Rectal smooth muscle tissue (tissue), 1 donor: ENCODE measurements at regions not wholly inside any gene's neighbourhood (a gene's known extent, or its start where the extent isn't known, plus 50 kb on each side); places are given as distances from the start of the nearest gene placed in this dataset.
"Not testable (repeated sequence)": the region's sequence is repeated elsewhere in the genome, so short reads cannot be mapped to it uniquely, and the experiment has no call there.

Experiments
- H3K27ac ChIP-seq: one replicate; pipeline ENCODE4 v1.7.0; 2013; ENCODE audit warnings: low read depth, low read length, inconsistent platforms
- H3K27me3 ChIP-seq: one replicate; pipeline ENCODE4 v1.7.0; 2013; ENCODE audit warnings: low read length; ENCODE audit not compliant: control insufficient read depth, insufficient read depth
- H3K36me3 ChIP-seq: one replicate; pipeline ENCODE4 v1.7.0; 2013; ENCODE audit warnings: low read length; ENCODE audit not compliant: control insufficient read depth, insufficient read depth
- H3K4me1 ChIP-seq: one replicate; pipeline ENCODE4 v1.7.0; 2013; ENCODE audit warnings: low read length; ENCODE audit not compliant: control insufficient read depth, insufficient read depth
- H3K4me3 ChIP-seq: one replicate; pipeline ENCODE4 v1.7.0; 2013; ENCODE audit warnings: low read length
- H3K9ac ChIP-seq: one replicate; pipeline ENCODE4 v1.7.0; 2013; ENCODE audit warnings: low read length

DNA sequence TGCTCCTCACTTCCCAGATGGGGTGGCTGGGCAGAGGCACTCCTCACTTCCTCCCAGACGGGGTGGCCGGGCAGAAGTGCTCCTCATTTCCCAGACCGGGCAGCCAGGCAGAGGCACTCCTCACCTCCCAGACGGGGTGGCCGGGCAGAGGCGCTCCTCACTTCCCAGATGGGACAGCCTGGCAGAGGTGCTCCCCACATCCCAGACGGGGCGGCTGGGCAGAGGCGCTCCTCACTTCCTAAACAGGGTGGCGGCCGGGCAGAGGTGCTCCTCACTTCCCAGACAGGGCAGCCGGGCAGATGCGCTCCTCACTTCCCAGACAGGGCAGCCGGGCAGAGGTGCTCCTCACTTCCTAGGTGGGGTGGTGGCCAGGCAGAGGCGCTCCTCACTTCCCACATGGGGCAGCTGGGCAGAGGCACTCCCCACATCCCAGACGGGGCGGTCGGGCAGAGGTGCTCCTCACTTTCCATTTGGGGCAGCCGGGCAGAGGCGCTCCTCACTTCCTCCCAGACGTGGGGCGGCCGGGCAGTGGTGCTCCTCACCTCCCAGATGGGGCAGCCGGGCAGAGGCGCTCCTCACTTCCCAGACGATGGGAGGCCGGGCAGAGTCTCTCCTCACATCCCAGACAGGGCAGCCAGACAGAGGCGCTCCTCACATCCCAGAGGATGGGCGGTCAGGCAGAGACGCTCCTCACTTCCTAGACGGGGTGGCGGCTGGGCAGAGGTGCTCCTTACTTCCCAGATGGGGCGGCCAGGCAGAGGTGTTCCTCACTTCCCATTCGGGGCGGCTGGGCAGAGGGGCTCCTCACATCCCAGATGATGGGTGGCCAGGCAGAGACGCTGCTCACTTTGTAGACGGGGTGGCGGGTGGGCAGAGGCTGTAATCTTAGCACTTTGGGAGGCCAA lies 274.5 kb downstream of the LIPI start:
- H3K27me3 ChIP-seq, H3K4me1 ChIP-seq, H3K36me3 ChIP-seq, H3K9ac ChIP-seq, H3K27ac ChIP-seq, H3K4me3 ChIP-seq: not testable (repeated sequence)

DNA sequence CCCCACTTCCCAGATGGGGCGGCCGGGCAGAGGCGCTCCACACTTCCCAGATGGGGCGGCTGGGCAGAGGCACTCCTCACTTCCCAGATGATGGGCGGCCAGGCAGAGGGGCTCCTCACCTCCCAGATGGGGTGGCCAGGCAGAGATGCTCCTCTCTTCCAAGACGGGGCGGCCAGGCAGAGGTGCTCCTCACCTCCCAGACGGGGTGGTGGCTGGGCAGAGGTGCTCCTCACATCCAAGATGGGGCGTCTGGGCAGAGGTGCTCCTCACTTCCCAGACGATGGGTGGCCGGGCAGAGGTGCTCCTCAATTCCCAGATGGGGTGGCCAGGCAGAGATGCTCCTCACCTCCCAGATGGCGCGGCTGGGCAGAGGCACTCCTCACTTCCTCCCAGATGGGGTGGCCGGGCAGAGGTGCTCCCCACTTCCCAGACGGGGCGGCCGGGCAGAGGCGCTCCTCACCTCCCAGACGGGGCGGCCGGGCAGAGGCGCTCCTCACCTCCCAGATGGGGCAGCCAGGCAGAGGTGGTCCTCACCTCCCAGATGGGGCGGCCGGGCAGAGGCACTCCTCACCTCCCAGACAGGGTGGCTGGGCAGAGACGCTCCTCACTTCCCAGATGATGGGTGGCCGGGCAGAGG lies 275.2 kb downstream of the LIPI start:
- not testable (repeated sequence) for H3K36me3 ChIP-seq, H3K27ac ChIP-seq, H3K4me3 ChIP-seq, H3K27me3 ChIP-seq, H3K4me1 ChIP-seq, H3K9ac ChIP-seq

DNA sequence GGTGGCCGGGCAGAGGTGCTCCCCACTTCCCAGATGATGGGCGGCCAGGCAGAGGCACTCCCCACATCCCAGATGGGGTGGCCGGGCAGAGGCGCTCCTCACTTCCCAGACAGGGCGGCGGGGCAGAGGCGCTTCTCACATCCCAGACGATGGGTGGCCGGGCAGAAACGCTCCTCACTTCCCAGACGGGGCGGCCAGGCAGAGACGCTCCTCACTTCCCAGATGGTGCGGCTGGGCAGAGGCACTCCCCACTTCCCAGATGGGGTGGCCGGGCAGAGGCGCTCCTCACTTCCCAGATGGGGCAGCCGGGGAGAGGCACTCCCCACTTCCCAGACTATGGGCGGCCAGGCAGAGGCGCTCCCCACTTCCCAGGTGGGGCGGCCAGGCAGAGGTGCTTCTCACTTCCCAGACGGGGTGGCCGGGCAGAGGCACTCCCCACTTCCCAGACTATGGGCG lies 275.8 kb downstream of the LIPI start:
- not testable (repeated sequence) for H3K27ac ChIP-seq, H3K27me3 ChIP-seq, H3K4me1 ChIP-seq, H3K36me3 ChIP-seq, H3K4me3 ChIP-seq, H3K9ac ChIP-seq

DNA sequence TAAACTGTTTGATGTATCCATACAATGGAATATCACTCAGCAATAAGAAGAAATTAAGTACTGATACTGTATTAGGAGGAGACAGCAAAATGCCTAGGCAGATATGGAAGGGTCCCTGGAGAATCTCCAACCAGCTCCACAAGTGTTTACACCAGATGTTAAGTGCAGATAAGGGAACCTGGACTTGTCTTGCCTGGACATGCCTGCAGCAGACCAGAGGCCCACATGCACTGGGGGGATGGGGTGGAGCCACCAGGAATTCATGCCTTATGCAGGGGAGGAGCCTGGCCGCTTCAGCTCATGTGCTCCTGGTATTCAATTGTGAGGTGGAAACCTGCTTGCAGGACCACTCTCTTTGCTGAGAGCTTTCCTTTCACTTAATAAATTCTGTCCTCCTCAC lies 287.6 kb downstream of the LIPI start:
- not testable (repeated sequence) for H3K36me3 ChIP-seq, H3K4me3 ChIP-seq, H3K27ac ChIP-seq, H3K27me3 ChIP-seq, H3K9ac ChIP-seq, H3K4me1 ChIP-seq

DNA sequence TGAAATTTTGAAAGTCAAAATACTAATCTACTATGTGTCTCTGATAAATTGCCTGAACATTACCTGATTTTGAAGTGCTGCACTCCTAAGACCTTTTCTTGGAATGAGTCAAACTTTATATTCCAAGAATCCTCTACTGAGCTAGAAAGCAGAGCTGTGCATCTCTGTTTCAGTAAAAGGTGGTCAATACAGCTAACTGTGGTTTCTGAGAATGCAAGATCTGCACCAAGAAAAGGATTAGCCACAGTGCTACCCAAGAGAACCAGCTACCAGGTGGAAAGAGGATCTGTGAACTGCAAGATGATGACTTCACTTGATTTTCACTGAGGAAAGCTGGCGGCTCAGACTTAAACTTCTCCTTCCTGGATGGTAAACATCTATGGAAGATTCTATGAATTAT lies 289.3 kb downstream of the LIPI start:
- not testable (repeated sequence) for H3K27ac ChIP-seq, H3K9ac ChIP-seq, H3K4me1 ChIP-seq, H3K27me3 ChIP-seq, H3K36me3 ChIP-seq, H3K4me3 ChIP-seq

DNA sequence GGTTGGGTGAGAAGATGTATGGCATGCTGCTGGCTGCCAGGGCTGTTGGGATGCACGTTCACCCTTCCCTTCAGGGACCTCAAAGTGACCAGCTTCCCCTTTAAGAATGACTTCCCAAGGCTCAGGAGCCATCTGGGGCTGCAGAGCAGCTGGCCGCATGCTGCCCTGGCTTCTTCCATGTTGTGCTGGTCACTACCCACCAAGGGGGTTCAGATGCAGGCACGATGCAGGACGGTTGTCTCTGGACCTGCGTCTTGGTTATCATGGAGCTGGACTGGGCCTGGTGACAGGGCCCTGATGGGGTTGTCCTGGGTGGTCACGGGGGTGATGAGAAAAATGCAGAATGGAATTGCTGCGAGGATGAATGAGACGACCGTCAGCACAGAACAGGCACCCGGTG lies 297.8 kb downstream of the POTED start:
- H3K4me1 ChIP-seq, H3K27ac ChIP-seq, H3K4me3 ChIP-seq, H3K9ac ChIP-seq, H3K36me3 ChIP-seq, H3K27me3 ChIP-seq: not testable (repeated sequence)

DNA sequence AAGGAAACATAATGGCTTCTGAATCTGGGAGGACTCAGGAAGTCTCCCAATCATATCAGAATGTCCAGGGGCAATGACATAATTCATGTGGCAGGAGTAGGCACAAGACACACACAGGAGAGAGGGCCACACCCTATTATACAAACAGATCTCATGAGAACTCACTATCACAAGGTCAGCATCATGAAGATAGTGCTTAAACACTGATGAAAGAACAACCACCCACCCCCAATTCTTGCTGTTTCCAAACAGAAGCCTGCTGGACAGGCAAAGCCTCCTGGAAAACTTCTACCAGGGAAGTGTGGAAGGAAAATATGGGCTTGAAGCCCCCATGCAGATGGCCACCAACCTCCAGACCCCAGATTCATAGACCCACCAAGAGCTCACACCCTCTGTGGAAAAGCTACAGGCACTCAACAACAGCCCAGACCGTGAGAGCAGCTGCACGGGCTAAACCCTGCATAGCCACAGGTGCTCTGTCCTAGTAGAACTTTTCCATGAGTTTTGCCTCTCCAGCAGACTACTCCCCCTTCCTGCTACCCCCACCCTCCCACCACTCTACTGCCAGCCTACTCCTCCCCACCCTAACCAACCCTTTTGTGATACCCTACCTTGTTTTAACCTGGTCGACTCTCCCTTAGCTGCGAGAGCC lies 287.1 kb downstream of the POTED start:
- H3K36me3 ChIP-seq, H3K4me3 ChIP-seq: not testable (repeated sequence)

DNA sequence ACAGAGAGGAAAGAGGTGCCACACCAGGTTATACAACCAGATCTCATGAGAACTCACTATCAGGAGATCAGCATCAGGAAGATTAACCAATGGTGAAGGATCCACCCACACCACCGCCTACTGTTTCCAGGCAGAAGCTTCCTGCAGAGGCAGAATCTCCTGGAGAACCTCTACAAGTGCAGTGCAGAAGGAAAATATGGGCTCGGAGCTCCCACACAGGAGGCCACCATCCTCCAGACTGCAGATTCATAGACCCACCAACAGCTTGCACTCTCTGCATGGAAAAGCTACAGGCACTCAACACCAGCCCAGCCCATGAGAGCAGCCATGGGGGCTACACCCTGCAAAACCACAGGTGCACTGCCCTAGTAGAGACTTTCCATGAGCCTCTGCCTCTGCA lies 284.0 kb downstream of the POTED start:
- not testable (repeated sequence) for H3K27me3 ChIP-seq, H3K9ac ChIP-seq, H3K4me3 ChIP-seq, H3K27ac ChIP-seq, H3K36me3 ChIP-seq, H3K4me1 ChIP-seq

More for the DNA sequence above, 287.1 kb downstream of the POTED start:
- not testable (repeated sequence) for H3K27ac ChIP-seq, H3K4me1 ChIP-seq, H3K27me3 ChIP-seq, H3K9ac ChIP-seq

DNA sequence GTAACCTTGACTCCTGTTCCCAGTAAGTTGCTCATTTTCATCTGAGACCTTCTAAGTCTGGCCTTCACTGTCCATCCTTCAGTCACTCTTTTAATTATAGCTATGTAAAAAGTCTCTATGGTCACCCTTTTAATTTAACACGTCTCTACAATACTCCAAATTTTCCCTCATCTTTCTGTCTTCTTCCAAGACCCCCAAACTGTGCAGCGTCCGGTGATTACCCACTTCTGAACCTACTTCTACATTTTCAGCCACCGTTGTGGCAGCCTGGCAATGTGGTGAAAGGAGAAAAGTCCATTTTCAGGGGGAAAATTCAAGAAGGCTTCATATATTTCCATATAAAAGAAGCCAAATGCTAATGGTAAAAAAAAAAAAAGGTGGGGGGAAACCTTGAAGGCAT lies 283.4 kb downstream of the POTED start:
- H3K4me3 ChIP-seq, H3K36me3 ChIP-seq, H3K9ac ChIP-seq, H3K27ac ChIP-seq, H3K27me3 ChIP-seq, H3K4me1 ChIP-seq: not testable (repeated sequence)

DNA sequence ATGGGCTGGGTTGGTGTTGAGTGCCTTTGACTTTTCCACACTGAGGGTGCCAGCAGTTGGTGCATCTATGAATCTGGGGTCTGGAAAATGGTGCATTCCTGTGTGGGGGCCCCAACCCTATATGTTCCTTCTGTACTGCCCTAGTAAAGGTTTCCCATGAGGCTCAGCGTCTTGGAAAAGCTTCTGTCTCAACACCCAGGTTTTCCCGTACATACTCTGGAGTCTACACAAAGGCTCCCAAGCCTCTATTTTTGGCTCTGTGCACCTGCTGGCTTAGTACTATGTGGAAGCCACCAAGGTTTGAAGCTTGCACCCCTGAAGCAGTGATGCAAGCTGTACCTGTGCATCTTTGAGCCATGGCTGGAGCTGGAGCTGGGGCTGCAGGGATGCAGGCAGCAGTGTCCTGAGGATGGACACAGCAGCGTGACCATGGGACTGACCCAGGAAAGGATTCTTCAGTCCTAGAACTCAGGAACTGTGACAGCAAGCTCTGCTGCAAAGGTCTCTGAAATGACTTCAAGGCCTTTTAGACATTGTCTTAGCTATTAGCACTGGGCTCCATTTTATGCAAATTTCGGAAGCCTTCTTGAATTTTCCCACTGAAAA lies 282.7 kb downstream of the POTED start:
- H3K27me3 ChIP-seq, H3K9ac ChIP-seq, H3K4me1 ChIP-seq, H3K27ac ChIP-seq, H3K4me3 ChIP-seq, H3K36me3 ChIP-seq: not testable (repeated sequence)

DNA sequence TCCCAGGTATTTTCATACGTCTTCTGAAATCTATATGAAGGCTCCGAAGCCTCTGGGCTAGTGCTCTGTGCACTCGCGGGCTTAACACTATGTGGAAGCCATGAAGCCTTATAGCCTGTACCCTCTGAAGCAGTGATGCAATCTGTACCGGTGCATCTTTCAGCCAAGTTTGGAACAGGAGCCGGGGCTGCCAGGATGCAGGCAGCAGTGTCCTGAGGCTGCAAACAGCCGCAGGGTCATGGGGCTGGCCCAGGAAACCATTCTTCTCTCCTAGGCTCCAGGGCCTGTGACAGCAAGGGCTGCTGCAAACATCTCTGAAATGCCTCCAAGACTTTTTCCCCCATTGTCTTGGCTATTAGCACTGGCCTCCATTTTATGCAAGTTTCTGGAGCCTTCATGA lies 279.6 kb downstream of the POTED start:
- not testable (repeated sequence) for H3K9ac ChIP-seq, H3K4me3 ChIP-seq

DNA sequence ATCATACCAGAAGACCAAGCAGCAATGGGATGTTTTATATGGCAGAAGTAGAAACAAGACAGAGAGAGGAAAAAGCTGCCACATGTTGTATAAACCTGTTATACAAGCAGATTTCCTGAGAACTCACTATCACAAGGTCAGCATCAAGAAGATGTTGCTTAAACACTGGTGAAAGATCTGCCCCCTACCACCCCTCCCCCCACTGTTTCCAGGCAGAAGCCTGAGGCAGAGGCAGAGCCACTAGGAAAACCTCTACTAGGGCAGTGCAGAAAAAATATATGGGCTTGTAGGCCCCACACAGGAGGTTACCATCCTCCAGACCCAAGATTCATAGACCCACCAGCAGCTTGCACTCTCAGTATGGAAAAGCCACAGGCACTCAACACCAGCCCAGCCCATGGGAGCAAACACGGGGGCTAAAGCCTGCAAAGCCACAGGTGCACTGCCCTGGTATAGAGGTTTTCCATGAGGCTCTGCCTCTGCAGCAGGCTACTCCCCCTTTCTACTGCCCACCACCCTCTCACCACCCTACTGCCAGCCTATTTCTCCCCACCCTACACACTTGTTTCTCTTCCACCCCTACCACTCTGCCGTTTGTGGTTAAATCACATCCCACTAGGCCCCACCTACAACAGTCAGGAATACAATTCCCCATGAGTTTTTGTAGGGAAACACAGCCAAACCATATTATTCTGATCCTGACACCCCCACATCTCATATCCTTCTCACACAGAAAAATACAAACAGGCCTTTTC lies 274.2 kb downstream of the POTED start:
- not testable (repeated sequence) for H3K36me3 ChIP-seq, H3K27ac ChIP-seq, H3K27me3 ChIP-seq, H3K9ac ChIP-seq, H3K4me3 ChIP-seq, H3K4me1 ChIP-seq

More for the DNA sequence above, 279.6 kb downstream of the POTED start:
- not testable (repeated sequence) for H3K36me3 ChIP-seq, H3K4me1 ChIP-seq, H3K27me3 ChIP-seq, H3K27ac ChIP-seq
